WERI-Rb-1 (cell line): ENCODE measurements at regions not wholly inside any gene's neighbourhood (a gene's known extent, or its start where the extent isn't known, plus 50 kb on each side); places are given as distances from the start of the nearest gene placed in this dataset.

ENCODE experiments used
- DNase-seq: peaks from one replicate; pipeline ENCODE4 v3.0.0-alpha.2; 2020
- H3K27ac ChIP-seq: fragments of 250-450 bp; sonication (Bioruptor Pico); 2 replicates; pipeline ENCODE4 v1.5.1; 2020; ENCODE audit warnings: mild to moderate bottlenecking, moderate library complexity
- H3K27me3 ChIP-seq: fragments of 250-450 bp; sonication (Bioruptor Pico); 2 replicates; pipeline ENCODE4 v1.5.1; 2021; ENCODE audit warnings: mild to moderate bottlenecking, low read depth, moderate library complexity; ENCODE audit not compliant: insufficient read depth, severe bottlenecking
- H3K36me3 ChIP-seq: fragments of 250-450 bp; sonication (Bioruptor Pico); 2 replicates; pipeline ENCODE4 v1.5.1; 2020; ENCODE audit warnings: mild to moderate bottlenecking, moderate library complexity
- H3K4me3 ChIP-seq: 2 replicates; pipeline ENCODE4 v1.5.1; 2011; ENCODE audit warnings: low read depth, mild to moderate bottlenecking, control low read depth, low read length
- H3K9me3 ChIP-seq: fragments of 250-450 bp; sonication (Bioruptor Pico); 2 replicates; pipeline ENCODE4 v1.5.1; 2021; ENCODE audit warnings: mild to moderate bottlenecking, moderate library complexity; ENCODE audit not compliant: severe bottlenecking
- CTCF ChIP-seq: IDR thresholded peaks from 2 replicates; pipeline ENCODE4 v1.5.1; 2011; ENCODE audit warnings: low read depth, mild to moderate bottlenecking, control low read depth, inconsistent platforms, low read length

GRCh38 chr2:18799397-18799796, 210.0 kb upstream of the NT5C1B start:
- Histone ChIP-seq H3K4me3 (no peak overlapping the region), H3K9me3 (no peaks in the 10 kb centered on the region), H3K27me3 (peaks cover 59% of the 10 kb centered on the region), H3K36me3 (no peaks in the 10 kb centered on the region), H3K27ac (no peak overlapping the region)
- no peak for TF ChIP-seq CTCF
- DNase-seq: no peak

- H3K9me3 ChIP-seq: no peaks in the 10 kb centered on the region
- no peak overlapping the region for H3K27ac ChIP-seq
- no peak for DNase-seq
- H3K36me3 ChIP-seq: no peaks in the 10 kb centered on the region
- TF ChIP-seq CTCF: no peak
- peaks cover 71% of the 10 kb centered on the region for H3K27me3 ChIP-seq
- H3K4me3 ChIP-seq: no peak overlapping the region
Observed at GRCh38 chr2:18797133-18797845, 207.9 kb upstream of the NT5C1B start.

DNA sequence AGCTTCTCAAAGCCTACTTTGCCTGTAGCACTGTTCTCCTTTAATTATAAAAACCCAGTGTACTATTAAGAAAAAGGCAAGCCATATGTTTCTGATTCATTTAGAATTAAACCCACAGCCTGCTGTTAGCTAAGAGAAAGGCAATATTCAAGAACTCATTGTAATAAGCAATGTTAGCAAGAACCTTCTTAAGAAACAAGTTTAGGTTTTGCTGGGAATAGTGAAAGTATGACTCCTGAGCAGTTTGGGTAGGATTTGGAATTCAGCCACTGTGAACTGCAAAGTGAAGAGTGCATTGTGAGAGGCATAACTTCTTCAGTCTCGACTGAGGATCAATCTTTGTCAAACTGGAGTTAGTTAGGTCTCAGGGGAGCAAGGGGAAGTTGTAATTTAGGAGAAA, 206.5 kb upstream of the NT5C1B start:
- Histone ChIP-seq H3K9me3 (no peaks in the 10 kb centered on the region), H3K36me3 (no peaks in the 10 kb centered on the region), H3K27me3 (peaks cover 70% of the 10 kb centered on the region), H3K27ac (no peak overlapping the region), H3K4me3 (no peak overlapping the region)
- DNase-seq: no peak
- no peak for TF ChIP-seq CTCF

DNA sequence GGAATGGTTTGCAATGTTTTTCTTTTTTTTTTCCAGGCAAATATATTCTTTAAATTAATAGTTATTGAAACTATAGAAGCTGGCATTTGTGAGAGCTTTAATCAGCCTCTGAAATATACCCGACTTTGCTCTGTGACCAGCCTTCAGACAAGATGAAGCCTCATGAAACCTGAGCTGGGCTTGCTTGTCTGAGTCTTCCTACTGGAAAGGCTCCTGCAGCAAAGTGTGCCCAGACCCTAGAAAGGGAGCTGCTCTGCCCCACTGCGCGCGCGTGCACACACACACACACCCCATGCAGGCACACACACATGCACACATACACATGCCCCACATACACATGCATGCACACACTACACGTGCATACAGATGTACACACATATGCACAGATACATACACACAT, 203.3 kb upstream of the NT5C1B start:
- TF ChIP-seq CTCF: no peak
- H3K9me3 ChIP-seq: no peaks in the 10 kb centered on the region
- no peak overlapping the region for H3K27ac ChIP-seq
- H3K27me3 ChIP-seq: peaks cover 66% of the 10 kb centered on the region
- H3K4me3 ChIP-seq: no peak overlapping the region
- no peak for DNase-seq
- H3K36me3 ChIP-seq: no peaks in the 10 kb centered on the region

DNA sequence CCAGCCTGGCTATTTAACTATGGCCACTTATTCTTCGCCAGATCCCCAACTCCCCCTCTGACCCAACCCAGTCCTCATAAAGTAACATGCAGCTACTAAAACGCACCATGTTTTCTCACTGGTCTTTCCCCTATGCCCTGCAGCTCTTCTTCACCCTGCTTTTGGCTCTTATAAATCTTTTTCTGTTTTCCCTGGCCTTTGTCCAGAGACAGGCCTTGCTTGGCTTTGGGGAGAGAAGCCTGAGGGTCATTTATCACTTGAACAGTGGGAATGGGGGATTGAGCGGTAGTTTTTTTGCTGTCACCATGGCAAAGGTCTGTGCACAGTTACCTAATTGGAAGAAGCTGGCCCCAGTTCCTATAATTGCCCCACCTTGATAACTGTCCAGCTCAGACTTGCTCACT, 202.9 kb upstream of the NT5C1B start:
- H3K36me3 ChIP-seq: no peaks in the 10 kb centered on the region
- no peak overlapping the region for H3K4me3 ChIP-seq
- H3K27ac ChIP-seq: no peak overlapping the region
- peaks cover 69% of the 10 kb centered on the region for H3K27me3 ChIP-seq
- DNase-seq: no peak
- no peak for TF ChIP-seq CTCF
- no peaks in the 10 kb centered on the region for H3K9me3 ChIP-seq
